HG02798 (cell line): ENCODE measurements at regions not wholly inside any gene's neighbourhood (a gene's known extent, or its start where the extent isn't known, plus 50 kb on each side); places are given as distances from the start of the nearest gene placed in this dataset.

Experiments used
- ATAC-seq: cut with Tn5 transposase; IDR thresholded peaks from one replicate; pipeline ENCODE4 v1.9.1; 2021; ENCODE audit warnings: mild to moderate bottlenecking; ENCODE audit not compliant: unreplicated experiment, poor library complexity

DNA sequence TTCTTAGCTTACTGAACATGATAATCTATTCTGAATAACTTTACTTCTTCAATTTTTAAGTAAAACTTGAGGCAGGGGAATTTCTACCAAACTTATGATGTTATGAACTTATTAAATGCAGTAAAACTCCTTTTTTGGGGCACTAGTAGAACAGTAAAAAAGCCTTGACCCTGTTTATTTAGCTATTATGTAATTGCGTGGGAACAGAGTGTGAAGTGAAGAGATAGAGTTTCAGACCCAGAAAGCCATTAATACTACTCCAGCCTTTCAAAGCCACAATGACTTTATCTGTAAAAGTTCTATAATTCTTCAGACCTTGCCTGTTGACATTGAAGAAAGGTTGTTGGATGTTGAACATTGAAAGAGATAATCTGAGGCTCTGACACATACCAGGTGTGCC lies 638.8 kb upstream of the GRM7 start:
- ATAC-seq: no peak

DNA sequence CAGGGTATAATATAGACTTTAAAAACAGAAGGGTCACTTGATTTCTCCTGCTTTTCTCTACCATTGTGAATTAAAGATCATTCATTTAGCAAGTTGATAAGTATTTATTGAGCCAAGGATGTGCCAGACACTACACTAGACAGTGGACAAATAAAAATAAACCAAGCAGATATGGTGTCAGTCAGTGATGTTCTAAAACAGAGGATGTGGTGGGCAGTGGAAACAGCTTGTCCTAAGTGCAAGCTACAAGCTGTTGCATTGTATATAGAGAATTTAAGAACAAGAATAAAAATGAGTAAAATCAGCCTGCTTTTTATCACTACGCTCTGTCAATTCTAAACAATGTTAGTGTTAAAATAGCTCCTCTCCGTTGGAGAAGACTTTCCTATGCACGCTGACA lies 637.3 kb upstream of the GRM7 start:
- no peak for ATAC-seq

DNA sequence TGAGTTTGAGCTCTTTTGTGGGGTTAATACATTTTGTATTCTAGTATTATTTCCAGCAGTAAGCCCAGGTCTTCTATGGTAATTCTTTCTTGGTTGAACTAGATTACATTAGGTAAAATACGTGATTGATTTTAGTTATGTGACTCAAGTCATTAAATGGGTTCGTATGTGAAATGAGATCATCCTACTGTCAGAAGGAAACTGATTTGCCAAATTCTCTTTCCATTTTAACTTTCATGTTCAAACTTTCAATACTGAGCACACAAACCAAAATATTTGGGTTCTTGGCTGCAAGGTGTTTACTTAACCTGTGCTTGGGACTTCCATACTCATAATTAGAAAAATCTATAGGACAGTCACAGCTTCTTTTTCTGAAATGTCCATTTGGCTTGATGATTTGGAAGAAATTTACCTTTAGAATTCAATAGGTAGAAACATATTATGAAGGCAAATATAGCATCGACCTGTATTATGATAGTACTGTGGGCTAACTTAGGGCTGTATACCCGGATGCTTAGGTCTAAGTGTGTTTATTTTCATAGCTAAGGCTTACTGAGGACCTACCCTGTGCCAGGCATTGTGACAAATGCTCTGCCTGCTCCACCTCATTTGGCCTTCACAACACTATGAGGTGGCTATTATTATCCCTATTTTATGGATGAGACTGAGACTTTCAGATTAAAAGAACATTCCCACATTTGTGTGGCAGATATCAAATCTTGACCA lies 631.8 kb upstream of the GRM7 start:
- no peak for ATAC-seq

DNA sequence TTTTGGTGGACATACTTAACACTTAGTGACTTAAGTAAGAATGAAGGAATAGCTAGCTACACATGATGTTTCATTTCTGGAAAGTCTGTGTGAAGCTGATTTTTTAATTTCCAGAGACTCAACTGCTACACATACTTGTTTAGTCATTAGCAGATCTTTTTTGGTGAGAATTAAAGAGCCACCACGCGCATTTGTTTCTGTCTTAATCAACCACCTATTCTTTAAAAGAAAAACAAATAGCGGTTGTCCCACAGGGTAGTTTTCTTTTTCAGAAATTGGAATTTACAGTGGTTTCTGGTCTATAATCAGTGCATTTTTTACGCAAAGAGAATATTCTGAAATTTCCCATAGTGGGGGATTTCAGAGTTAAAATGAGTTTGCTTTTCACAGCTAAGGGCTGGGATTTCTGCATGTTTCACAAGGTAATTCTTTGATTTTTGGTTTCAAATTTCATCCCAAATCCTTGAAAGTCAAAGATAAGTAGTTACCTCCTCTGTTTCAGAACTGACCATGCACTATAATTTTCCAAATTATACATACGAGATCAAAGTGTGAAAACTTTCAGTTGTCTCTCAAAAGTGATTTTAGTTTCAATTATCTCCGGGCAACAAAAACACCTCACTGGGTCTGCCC lies 631.0 kb upstream of the GRM7 start:
- no peak for ATAC-seq

DNA sequence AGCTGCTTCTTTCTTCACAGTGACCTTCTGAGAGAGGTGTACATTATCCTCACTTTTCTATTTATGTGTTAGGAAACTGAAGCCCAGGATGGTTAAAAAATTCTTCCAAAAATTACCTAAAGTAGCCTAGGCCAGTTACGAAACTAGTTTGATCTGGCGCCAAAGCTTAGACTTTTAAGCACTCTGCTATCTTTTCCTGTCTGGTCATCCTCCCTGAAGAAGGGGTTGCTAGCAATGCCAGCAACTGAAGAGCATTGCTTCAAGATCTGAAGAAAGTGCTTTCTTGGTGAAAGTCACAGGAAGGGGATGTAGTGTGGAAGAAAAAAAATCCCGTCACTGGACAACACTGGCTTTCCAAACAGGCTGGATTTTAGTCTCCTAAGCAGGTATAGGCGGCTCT lies 618.8 kb upstream of the GRM7 start:
- ATAC-seq: no peak

DNA sequence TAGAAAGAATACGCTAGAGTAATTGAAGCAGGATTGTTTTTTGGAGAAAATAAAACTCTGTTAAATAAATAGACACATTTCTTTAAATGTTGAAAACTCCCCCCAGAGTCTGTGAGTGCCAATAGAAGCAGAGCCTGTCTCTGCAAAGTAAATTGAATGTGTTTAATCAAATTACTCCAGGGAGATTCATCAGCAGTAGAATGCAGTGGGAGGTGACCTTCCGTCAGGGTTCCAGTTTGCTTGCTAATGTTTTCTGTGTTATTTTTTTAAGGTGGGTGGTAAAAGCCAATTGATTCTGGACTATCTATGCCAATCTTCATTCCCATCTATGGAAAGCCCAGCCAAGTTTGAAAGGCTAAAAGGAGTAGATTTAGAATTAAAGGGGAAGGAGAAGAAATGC lies 612.4 kb upstream of the GRM7 start:
- no peak for ATAC-seq

DNA sequence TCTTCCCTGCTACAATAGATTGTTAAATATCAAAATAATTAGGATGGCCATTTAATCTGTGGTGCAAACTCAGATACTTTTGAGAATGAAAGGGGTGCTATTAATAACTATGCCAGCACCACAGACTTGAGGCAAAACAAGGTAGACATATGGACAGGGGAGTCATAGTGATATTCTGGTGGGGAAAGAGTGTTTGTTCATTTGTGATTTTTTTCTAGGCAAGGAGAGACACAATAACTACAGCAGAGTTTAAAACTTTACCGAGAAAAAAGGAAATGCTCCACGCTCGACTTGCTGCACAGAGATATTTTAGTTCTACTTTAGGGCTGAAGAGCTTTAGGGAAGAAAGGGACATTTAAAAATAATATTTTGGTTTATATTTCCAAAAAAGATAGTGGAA lies 611.2 kb upstream of the GRM7 start:
- ATAC-seq: no peak

DNA sequence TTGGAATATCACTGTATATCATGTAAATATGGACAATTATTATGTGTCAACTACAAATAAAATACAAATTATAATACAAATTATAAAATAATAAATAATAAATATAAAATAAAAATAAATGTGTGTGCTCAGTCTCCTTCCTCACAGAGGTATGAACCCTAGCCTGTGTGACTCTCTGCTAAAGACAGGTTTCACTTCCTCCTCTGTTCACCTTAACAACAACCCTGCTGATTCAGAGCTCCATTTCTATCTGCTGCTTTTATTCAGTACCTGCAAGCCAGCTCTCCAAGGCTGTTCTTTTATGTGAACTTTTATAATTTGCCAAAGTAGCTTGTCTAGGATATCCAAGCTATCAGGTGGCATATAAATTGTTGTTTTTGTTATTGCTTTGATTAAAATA lies 610.7 kb upstream of the GRM7 start:
- peak; percentile 96 for ATAC-seq

DNA sequence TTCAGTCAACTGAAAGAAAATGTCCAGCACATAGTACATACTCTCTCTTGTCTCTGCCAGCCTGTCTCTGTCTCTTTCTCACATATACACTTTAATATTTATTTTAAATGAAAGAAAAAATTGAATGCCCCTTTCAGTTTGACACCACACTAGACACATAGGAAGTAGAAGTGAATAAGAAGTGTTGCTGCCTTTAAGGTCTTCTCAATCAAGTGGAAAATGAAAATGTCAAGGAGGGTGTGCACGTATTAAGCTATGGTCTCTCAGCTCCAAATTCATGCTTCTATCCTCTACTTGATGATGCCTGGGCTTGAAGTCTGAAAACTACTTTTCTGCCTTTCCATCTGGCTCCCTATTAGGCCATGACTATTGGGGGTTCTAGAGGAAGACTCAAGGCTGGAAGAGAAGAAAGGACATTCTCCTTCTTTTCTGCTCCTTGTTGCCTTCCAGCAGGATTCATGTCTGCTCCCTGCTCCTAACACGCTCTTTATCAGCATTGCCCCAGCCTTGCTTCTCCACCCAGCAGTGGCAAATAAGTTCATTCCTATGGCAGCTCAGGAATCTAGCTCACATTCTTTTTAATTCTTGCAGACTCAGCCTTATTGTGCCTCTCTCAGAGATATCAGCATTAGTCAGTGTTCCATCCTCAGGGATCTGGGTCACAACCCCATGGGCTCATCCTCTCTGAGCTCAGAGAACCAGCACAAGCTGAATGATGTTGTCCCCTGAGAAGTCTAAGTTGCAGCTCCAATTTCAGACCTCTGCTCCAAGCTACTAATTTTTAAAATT lies 609.1 kb upstream of the GRM7 start:
- ATAC-seq: no peak

DNA sequence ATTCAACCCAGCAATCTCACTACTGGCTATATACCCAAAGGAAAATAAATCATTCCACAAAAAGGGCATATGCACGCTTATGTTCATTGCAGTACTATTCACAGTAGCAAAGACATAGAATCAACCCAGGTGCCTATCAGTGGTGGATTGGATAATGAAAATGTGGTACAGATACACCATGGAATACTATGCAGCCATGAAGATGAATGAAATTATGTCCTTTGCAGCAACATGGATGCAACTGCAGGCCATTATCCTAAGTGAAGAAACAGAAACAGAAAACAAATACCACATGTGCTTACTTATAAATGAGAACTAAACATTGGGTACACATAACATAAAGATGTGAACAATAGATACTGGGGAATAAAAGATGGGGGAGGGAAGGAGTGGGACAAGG lies 606.4 kb upstream of the GRM7 start:
- no peak for ATAC-seq

DNA sequence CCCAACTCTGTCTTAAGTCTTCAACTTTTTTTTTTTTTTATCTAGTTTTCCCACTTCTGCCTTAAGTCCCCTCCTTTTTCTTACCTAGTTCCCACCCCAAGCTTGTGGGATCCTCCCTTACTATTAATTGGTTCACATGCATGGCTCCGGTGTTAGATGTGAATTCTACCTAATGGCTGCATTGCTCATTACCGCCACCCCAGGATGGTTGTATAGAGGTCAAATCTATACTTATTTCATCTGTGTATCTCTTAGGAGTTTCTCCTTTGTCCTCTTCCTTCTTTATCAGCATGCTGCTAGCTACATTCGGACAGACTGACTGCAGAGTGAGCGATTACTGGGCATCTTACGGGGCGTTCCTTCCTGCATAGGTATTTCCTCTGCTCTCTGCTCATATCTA lies 605.7 kb upstream of the GRM7 start:
- ATAC-seq: no peak

DNA sequence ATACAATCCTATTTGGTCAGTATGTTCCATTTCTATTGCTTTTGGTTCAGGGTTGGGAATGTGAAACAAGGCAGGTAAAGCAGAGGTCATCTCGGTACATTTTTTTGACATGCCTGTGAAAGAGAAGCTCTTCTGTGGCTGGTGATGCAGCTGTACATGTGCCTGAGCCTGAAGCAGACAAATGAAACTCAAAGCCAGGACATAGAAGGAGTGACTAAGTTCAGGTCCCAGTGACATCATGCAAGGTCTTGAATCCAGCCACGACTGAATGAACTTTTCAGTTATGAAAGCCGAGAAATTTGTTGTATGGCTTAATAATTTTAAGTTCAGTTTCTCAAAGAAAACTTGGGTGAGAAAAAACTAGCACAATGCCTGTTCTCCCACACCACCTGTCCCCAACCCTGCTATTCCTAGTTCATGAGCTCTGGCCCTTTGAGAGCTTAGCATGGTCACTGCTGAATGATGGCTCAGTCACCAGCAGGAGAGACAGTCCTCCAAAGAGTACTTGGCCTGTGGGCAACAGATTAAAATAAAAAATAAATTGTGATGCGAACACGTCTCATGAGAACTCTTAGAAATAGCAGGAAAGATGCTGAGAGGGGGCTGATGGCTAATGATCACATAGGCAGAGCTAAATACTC lies 600.2 kb upstream of the GRM7 start:
- no peak for ATAC-seq

DNA sequence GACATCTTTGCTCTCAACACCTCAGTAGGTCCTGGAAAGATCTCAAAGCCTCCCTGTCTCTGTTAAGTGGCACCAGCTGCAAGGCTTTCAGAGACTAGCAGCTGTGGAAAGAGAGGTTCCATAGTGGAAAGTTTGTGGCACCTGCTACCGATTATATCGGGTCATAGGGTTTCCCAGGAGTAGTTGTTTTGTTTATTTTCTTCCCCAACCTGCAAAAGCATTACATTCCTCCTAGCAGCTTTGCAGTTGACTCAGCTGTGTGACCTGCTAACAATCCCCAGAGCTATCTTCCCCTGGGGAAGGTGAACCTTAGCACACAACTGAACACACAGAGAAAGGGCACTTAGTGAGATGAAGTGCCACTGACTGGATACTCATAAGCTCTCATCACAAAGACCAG lies 598.9 kb upstream of the GRM7 start:
- no peak for ATAC-seq

DNA sequence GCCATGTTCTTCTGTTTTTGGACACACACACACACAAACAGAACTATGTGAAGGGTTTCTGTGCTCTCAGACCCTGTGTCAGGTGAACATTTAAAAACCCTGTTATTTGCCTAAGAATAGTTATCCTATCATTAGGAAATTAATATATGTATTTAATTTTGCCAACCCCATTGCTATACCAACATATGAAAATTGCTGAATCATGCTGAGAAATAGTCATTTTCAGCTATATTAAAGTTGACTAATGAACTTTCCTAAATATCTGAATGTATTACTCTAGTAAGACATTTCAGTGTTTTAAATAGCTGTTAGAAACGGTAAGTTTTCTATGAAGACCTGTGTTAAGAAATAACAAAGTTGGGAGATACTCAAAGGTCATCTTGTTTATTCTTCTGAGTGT lies 596.9 kb upstream of the GRM7 start:
- ATAC-seq: no peak

DNA sequence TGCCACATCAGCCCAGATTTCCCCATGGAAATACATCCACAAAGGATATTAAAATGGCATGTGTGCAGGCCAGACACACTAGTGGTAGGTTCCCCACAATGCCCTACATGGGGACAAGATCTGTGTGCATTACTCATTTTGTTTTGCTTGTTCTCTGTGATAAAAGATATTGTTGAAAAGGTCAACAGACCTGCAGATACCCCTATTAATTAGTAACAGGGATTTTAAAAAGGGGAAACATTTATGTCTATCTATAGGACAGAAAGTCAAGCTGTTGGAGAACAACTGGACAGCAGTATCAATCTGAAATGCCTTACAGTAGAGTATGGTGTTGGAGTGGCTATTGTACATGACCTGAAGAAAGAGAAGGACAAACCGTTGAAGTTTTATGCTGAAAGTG lies 596.0 kb upstream of the GRM7 start:
- ATAC-seq: no peak

DNA sequence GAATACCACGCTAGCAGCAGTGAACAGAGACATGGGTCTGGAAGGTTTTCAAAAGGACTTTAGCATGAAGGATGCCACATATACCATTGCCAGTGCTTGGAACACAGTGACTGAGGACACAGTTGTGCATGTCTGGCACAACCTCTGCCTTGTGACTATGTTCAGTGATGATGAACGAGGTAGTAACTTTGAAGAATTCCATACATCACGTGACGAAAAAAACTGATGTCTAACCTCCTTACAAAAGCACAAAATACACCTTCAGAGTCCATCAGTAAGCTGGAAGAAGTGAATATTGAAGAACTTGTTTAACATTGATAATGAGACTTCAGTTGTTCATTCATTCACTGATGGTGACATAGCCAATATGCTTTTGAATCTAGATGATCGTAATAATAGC lies 594.8 kb upstream of the GRM7 start:
- no peak for ATAC-seq

DNA sequence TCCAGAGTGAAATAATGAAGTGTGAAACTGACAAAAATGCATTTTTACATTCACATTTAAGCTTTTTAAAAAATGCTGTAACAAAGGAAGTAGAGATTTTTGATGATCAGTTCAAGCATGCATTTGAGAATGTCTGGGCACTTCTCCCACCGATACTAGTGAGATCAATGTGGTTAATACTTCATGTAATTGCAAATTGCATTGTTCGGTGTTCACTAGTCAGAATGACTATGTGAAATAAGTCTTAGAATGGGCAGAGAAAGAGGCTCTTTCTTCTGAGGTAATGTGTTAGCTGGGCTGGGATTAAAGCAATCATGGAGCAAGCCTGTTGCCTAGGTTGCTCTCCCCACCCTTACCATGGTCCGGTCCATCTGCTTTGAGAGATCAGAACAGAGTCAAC lies 587.0 kb upstream of the GRM7 start:
- no peak for ATAC-seq

DNA sequence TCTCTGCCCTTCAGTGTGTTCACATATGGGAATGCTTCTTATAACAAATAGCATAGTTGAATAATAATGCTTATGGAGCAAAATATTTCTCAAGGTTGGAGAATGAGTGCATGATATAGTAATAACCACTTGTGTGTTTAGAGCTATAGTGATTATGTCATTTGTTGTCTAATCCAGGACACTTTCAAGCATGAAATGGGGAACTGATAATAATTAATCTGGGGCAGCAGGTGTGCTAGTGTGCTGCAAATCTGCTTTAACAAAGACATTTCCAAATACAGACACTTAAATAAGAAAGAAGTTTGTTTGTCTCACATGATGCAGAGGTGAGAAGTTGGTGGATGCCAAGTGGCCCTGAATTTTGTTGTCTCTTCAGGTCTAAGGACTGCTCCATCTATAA lies 579.3 kb upstream of the GRM7 start:
- ATAC-seq: no peak

DNA sequence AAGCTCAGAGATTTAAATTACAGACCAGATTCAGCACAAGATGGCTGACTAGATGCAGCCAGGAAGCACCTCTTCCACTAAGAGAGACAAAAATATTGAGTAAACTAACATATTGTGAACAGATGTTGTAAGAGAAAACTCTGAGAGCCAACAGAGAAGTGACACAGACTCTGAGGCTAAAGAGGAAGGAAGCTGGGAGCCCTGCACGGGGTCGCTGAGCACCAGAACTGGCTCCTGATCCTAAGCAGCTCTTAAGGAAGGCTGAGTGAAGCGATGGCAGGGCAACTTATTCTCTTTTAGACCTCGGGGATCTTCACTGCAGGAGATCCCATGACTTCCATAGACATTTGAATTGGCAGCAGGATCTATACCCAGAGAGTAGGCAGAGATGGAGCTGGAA lies 578.0 kb upstream of the GRM7 start:
- no peak for ATAC-seq

DNA sequence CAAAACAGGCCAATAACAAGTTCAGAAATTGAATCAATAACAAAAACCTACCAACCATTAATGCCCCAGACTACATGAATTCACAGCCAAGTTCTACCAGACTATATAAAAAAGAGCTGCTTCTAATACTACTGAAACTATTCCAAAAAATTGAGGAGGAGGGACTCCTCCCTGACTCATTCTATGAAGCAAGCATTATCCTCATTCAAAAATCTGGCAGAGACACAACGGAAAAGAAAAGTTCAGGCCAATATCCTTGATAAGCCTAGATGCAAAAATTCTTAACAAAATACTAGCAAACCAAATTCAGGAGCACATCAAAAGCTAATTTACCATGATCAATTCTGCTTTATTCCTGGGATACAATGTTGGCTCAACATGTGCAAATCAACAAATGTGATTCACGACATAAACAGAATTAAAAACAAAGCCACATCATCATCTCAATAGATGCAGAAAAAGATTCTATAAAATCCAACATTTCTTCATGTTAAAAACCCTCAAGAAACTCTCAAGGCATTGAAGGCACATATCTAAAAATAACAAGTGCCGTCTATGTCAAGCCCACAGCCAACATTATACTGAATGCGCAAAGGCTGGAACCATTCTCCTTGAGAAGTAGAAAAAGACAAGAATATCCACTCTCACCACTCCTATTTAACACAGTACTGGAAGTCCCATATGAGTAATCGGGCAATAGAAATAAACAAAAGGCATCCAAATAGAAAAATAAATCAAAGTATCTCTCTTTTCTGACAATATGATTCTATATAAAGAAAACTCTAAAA lies 573.6 kb upstream of the GRM7 start:
- ATAC-seq: no peak
